ENCODE measurements at regions not wholly inside any gene's neighbourhood (a gene's known extent, or its start where the extent isn't known, plus 50 kb on each side); places are given as distances from the start of the nearest gene placed in this dataset.
"Not testable (repeated sequence)": the region's sequence is repeated elsewhere in the genome, so short reads cannot be mapped to it uniquely, and the experiment has no call there.

DNA sequence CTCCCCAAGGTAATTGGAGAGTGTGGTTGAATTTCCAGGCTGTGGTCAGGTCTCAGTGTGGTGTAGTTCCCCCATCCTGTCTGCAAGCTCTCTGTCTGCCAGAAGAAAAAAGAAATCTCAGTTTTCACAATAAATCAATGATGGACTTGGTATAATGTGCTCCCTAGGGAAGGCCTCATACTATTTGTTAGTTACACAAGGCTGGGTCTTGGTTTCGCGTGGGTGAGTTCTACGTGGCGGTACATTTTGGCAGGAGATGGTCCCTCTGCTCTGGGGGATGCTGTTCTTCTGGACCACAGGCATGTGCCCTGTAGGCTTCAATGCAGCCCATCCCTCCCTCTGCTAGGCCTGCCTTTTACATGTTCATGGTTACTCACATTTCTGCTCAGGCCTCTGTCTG lies 206.4 kb upstream of the PELI2 start:
- Histone ChIP-seq H3K4me3 (ENCODE audit: low read length in 2 of 2) (no peak overlapping the region), H3K27ac (ENCODE audit: low read depth in 1 of 2, low read length in 2 of 2) (no peak overlapping the region), H3K4me1 (ENCODE audit: control insufficient read depth in 1 of 2, insufficient read depth in 2 of 2, low read length in 2 of 2) (peaks cover 0 to 2% of the 10 kb centered on the region in 2 donors), H3K36me3 (ENCODE audit: control insufficient read depth in 1 of 2, insufficient read depth in 2 of 2, low read length in 1 of 2) (no peaks in the 10 kb centered on the region), H3K9me3 (ENCODE audit: control insufficient read depth, low read length) (no peaks in the 10 kb centered on the region), H3K27me3 (ENCODE audit: control insufficient read depth in 1 of 2, insufficient read depth in 2 of 2, low read length in 1 of 2) (no peaks in the 10 kb centered on the region)
- no peak for DNase-seq
- no peak for ATAC-seq (ENCODE audit: low FRiP score)
- intact Hi-C loops (cut with DNase I): no loop called here
- WGBS, 2 donors: 84 to 92% methylated on average over 4 of the region's 4 CpGs

DNA sequence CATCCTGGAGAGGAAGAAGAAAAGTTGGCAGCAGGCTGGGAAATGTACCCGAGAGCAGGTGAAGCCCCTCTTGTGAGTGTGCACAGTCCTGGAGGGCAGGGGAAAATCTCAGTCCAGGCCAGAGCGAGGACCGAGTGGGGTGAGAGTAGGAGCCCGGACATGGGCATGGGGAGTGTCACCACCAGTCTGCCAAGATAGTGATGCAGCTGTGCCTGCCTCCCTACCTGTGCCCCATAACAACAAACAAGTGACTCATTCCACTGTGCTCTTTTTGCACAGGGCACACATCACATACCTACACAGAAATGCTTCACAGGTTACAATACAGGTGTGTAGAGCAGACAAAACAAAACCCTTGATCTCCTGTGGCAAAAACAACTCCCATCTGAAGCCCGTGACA lies 205.9 kb upstream of the PELI2 start:
- Histone ChIP-seq H3K36me3 (ENCODE audit: control insufficient read depth in 1 of 2, insufficient read depth in 2 of 2, low read length in 1 of 2) (no peaks in the 10 kb centered on the region), H3K4me1 (ENCODE audit: control insufficient read depth in 1 of 2, insufficient read depth in 2 of 2, low read length in 2 of 2) (peaks cover 0 to 2% of the 10 kb centered on the region in 2 donors), H3K4me3 (ENCODE audit: low read length in 2 of 2) (no peak overlapping the region), H3K27me3 (ENCODE audit: control insufficient read depth in 1 of 2, insufficient read depth in 2 of 2, low read length in 1 of 2) (no peaks in the 10 kb centered on the region), H3K9me3 (ENCODE audit: control insufficient read depth, low read length) (no peaks in the 10 kb centered on the region), H3K27ac (ENCODE audit: low read depth in 1 of 2, low read length in 2 of 2) (no peak overlapping the region)
- intact Hi-C loops (cut with DNase I): no loop called here
- no peak for DNase-seq
- WGBS, 2 donors: 94 to 95% methylated on average over 5 of the region's 5 CpGs
- no peak for ATAC-seq (ENCODE audit: low FRiP score)

DNA sequence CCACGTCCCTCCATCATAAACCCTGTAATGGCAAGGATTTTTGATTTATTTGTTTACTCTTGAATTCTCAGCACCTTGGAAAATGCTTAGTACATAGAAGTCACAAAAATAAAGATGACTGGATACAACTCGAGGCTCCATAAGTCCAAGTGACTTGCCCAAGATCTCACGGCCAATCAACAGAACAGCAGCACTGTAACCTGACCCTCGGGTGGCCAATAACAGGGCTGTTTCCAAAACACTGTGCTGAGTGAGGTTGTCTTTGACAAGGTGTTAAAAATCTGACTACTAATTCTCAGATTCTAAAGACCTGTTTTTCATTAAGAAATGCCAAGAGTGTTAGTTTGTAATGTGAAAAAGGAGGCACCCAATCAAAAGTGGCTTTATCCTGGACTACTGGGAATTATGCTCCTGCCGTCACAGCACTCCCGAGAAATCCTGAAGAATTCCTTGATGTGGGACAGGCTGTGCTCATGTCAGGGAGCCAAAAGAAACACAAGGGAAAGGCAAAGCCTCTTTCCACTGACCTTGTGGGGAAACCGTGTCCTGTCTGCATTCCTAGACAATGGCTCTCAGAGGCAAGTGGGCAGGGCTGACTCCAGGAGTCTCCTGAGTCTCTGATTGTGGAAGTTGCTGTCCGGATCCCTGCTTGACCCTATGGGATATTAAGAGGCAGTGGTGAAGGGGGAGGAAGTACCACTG lies 204.7 kb upstream of the PELI2 start:
- peak; percentile 47 for ATAC-seq (ENCODE audit: low FRiP score)
- Histone ChIP-seq H3K36me3 (ENCODE audit: control insufficient read depth in 1 of 2, insufficient read depth in 2 of 2, low read length in 1 of 2) (no peaks in the 10 kb centered on the region), H3K4me3 (ENCODE audit: low read length in 2 of 2) (no peak overlapping the region), H3K4me1 (ENCODE audit: control insufficient read depth in 1 of 2, insufficient read depth in 2 of 2, low read length in 2 of 2) (peaks cover 0 to 2% of the 10 kb centered on the region in 2 donors), H3K9me3 (ENCODE audit: control insufficient read depth, low read length) (no peaks in the 10 kb centered on the region), H3K27ac (ENCODE audit: low read depth in 1 of 2, low read length in 2 of 2) (no peak overlapping the region), H3K27me3 (ENCODE audit: control insufficient read depth in 1 of 2, insufficient read depth in 2 of 2, low read length in 1 of 2) (no peaks in the 10 kb centered on the region)
- 38 to 41% methylated on average over 8 of the region's 8 CpGs for WGBS, 2 donors
- intact Hi-C loops (cut with DNase I): no loop called here
- peak in 1 of 2 donors; percentile 48 for DNase-seq

DNA sequence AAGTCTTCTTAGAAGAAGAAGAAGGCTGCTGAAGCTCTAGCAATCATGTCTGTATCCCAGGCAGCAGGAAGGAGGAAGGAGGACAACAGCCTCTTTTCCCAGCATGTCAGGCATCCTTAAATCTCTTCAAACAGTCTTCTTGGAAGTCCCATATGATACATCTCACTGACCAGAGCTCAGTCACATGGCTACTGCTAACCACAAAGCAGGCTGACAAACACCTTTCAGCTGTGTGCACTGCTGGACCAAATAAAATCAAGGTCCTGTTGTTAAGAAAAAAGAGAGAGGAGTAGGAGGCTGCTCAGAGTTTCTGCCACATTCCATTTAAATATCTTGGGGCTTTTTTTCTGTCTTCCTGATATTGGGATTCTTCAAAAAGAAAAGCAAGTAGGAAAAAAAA lies 203.4 kb upstream of the PELI2 start:
- Histone ChIP-seq H3K9me3 (ENCODE audit: control insufficient read depth, low read length) (no peaks in the 10 kb centered on the region), H3K4me1 (ENCODE audit: control insufficient read depth in 1 of 2, insufficient read depth in 2 of 2, low read length in 2 of 2) (peaks cover 0 to 2% of the 10 kb centered on the region in 2 donors), H3K27me3 (ENCODE audit: control insufficient read depth in 1 of 2, insufficient read depth in 2 of 2, low read length in 1 of 2) (no peaks in the 10 kb centered on the region), H3K36me3 (ENCODE audit: control insufficient read depth in 1 of 2, insufficient read depth in 2 of 2, low read length in 1 of 2) (no peaks in the 10 kb centered on the region), H3K27ac (ENCODE audit: low read depth in 1 of 2, low read length in 2 of 2) (no peak overlapping the region), H3K4me3 (ENCODE audit: low read length in 2 of 2) (no peak overlapping the region)
- ATAC-seq (ENCODE audit: low FRiP score): no peak
- no peak for DNase-seq
- intact Hi-C loops (cut with DNase I): no loop called here

DNA sequence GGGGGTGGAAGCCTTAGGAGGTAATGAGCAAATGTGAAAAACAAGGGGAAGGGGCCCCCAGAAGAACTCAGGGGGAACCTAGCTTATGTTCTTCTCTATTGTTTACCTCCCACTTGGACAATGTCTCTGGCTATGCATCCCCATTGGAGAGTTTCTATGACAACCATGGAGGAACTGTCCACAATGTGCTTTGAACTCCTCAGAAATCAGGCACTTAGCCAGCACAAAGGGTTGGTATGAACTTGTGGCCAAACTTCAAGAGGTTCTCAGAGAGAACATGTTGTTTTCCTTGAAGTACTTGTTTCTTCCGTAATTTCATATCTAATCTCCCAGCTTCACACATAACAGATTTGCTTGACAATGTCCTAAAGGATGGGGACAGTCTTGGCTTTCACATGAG lies 202.8 kb upstream of the PELI2 start:
- Histone ChIP-seq H3K9me3 (ENCODE audit: control insufficient read depth, low read length) (no peaks in the 10 kb centered on the region), H3K36me3 (ENCODE audit: control insufficient read depth in 1 of 2, insufficient read depth in 2 of 2, low read length in 1 of 2) (no peaks in the 10 kb centered on the region), H3K27me3 (ENCODE audit: control insufficient read depth in 1 of 2, insufficient read depth in 2 of 2, low read length in 1 of 2) (no peaks in the 10 kb centered on the region), H3K4me1 (ENCODE audit: control insufficient read depth in 1 of 2, insufficient read depth in 2 of 2, low read length in 2 of 2) (peaks cover 0 to 2% of the 10 kb centered on the region in 2 donors), H3K4me3 (ENCODE audit: low read length in 2 of 2) (no peak overlapping the region), H3K27ac (ENCODE audit: low read depth in 1 of 2, low read length in 2 of 2) (no peak overlapping the region)
- 52 to 60% methylated on average over 1 of the region's 1 CpG for WGBS, 2 donors
- no peak for DNase-seq
- intact Hi-C loops (cut with DNase I): no loop called here
- no peak for ATAC-seq (ENCODE audit: low FRiP score)

DNA sequence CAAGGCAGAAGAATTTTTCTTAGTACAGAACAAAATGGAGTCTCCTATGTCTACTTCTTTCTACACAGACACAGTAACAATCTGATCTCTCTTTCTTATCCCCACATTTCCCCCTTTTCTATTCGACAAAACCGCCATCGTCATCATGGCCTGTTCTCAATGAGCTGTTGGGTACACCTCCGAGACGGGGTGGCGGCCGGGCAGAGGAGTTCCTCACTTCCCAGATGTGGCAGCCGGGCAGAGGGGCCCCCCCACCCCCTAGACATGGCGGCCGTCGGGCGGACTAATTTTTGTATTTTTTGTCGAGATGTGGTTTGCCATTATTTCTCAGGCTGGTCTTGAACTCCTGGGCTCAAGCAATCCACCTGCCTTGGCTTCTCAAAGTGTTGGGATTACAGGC lies 198.4 kb upstream of the PELI2 start:
- DNase-seq; H3K4me1 ChIP-seq (ENCODE audit: control insufficient read depth in 1 of 2, insufficient read depth in 2 of 2, low read length in 2 of 2); ATAC-seq (ENCODE audit: low FRiP score); H3K9me3 ChIP-seq (ENCODE audit: control insufficient read depth, low read length); H3K4me3 ChIP-seq (ENCODE audit: low read length in 2 of 2); intact Hi-C loops (cut with DNase I); H3K36me3 ChIP-seq (ENCODE audit: control insufficient read depth in 1 of 2, insufficient read depth in 2 of 2, low read length in 1 of 2); H3K27me3 ChIP-seq (ENCODE audit: control insufficient read depth in 1 of 2, insufficient read depth in 2 of 2, low read length in 1 of 2); H3K27ac ChIP-seq (ENCODE audit: low read depth in 1 of 2, low read length in 2 of 2): not testable (repeated sequence)
- WGBS, 2 donors: 97% methylated on average over 13 of the region's 13 CpGs

DNA sequence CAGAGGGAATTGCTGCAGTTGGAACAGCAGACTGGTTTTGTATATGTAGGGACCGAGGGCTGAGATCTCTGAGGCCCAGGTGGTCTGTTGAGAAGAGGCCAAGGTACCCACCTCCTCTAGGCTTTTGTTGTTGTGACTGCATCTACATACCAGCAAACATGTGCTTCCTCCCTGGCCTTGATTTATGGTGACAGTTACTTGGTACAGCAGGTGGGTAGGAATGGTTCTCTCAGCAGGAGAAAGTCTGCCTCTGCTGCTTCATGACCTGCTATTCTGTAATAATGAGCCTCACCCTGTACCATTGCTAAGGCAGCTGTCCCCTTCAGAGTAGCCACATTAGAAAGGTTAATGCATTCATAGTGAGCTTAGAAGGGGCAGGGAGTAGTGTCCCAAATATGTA lies 196.7 kb upstream of the PELI2 start:
- peaks cover 0 to 2% of the 10 kb centered on the region in 2 donors for H3K27me3 ChIP-seq (ENCODE audit: control insufficient read depth in 1 of 2, insufficient read depth in 2 of 2, low read length in 1 of 2)
- ATAC-seq (ENCODE audit: low FRiP score): no peak
- 74 to 82% methylated on average over 1 of the region's 1 CpG for WGBS, 2 donors
- no peak overlapping the region for H3K4me3 ChIP-seq (ENCODE audit: low read length in 2 of 2)
- no peaks in the 10 kb centered on the region for H3K36me3 ChIP-seq (ENCODE audit: control insufficient read depth in 1 of 2, insufficient read depth in 2 of 2, low read length in 1 of 2)
- H3K9me3 ChIP-seq (ENCODE audit: control insufficient read depth, low read length): peaks cover 3% of the 10 kb centered on the region
- no peak for DNase-seq
- intact Hi-C loops (cut with DNase I): no loop called here
- no peaks in the 10 kb centered on the region for H3K4me1 ChIP-seq (ENCODE audit: control insufficient read depth in 1 of 2, insufficient read depth in 2 of 2, low read length in 2 of 2)
- H3K27ac ChIP-seq (ENCODE audit: low read depth in 1 of 2, low read length in 2 of 2): no peak overlapping the region

DNA sequence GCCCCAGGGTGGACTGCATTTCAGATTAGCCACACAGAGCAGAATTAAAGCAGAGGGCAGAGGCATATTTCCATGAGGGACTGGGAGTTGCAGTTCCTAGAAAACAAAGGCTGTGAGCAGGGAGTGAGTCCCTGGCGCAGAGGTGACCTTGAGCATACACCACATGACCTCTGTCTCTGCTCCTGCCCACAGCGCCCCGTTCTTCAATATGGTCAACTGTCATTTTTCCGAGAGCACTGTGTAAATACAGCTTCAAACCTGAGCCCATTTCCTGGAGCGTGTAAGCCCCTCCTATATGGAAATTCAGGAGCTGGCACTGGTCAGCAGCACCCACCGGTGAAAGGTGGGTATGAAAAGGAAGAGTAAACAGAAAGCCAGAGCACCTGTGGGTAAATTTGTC lies 192.2 kb upstream of the PELI2 start:
- Histone ChIP-seq H3K27me3 (ENCODE audit: control insufficient read depth in 1 of 2, insufficient read depth in 2 of 2, low read length in 1 of 2) (peaks cover 0 to 2% of the 10 kb centered on the region in 2 donors), H3K4me3 (ENCODE audit: low read length in 2 of 2) (no peak overlapping the region), H3K9me3 (ENCODE audit: control insufficient read depth, low read length) (peaks cover 5% of the 10 kb centered on the region), H3K36me3 (ENCODE audit: control insufficient read depth in 1 of 2, insufficient read depth in 2 of 2, low read length in 1 of 2) (no peaks in the 10 kb centered on the region), H3K4me1 (ENCODE audit: control insufficient read depth in 1 of 2, insufficient read depth in 2 of 2, low read length in 2 of 2) (no peaks in the 10 kb centered on the region), H3K27ac (ENCODE audit: low read depth in 1 of 2, low read length in 2 of 2) (no peak overlapping the region)
- ATAC-seq (ENCODE audit: low FRiP score): no peak
- WGBS, 2 donors: 48 to 55% methylated on average over 6 of the region's 6 CpGs
- DNase-seq: no peak
- intact Hi-C loops (cut with DNase I): no loop called here

DNA sequence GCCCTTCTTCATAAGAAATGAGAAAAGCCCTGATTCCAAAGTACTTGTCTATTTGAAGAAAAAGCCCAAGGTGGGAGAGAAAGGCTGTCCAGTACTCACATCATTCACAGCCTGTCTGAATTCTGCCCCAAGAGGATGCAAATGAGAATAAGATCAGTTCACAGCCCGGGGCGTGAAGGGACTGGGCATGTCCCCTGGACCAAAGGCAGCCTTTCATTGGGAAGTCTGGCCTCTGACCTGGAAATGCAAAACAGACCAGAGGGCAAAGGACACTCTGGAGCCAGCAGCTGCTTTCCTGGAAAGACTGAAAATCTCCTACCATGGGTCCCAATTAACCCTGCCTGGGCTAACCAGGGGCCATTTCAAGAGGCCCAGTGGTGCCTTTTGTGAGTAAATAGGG lies 191.2 kb upstream of the PELI2 start:
- Histone ChIP-seq H3K27ac (ENCODE audit: low read depth in 1 of 2, low read length in 2 of 2) (no peak overlapping the region), H3K36me3 (ENCODE audit: control insufficient read depth in 1 of 2, insufficient read depth in 2 of 2, low read length in 1 of 2) (no peaks in the 10 kb centered on the region), H3K4me3 (ENCODE audit: low read length in 2 of 2) (no peak overlapping the region), H3K4me1 (ENCODE audit: control insufficient read depth in 1 of 2, insufficient read depth in 2 of 2, low read length in 2 of 2) (no peaks in the 10 kb centered on the region), H3K9me3 (ENCODE audit: control insufficient read depth, low read length) (peaks cover 8% of the 10 kb centered on the region), H3K27me3 (ENCODE audit: control insufficient read depth in 1 of 2, insufficient read depth in 2 of 2, low read length in 1 of 2) (peaks cover 0 to 2% of the 10 kb centered on the region in 2 donors)
- 80 to 82% methylated on average over 2 of the region's 2 CpGs for WGBS, 2 donors
- ATAC-seq (ENCODE audit: low FRiP score) (no peak), DNase-seq (no peak)
- intact Hi-C loops (cut with DNase I): no loop called here
